HFF-Myc (cell line): ENCODE measurements at regions not wholly inside any gene's neighbourhood (a gene's known extent, or its start where the extent isn't known, plus 50 kb on each side); places are given as distances from the start of the nearest gene placed in this dataset.
"Not testable (repeated sequence)": the region's sequence is repeated elsewhere in the genome, so short reads cannot be mapped to it uniquely, and the experiment has no call there.

Experiments
- DNase-seq: peaks from one replicate; pipeline ENCODE4 v3.0.0-alpha.2; 2011; ENCODE audit warnings: low read depth; ENCODE audit errors: extremely low read depth
- H3K4me3 ChIP-seq: replicated peaks from 2 replicates; pipeline ENCODE4 v1.5.1; 2011; ENCODE audit warnings: low read depth, mild to moderate bottlenecking, control low read depth, low read length
- CTCF ChIP-seq: IDR thresholded peaks from 2 replicates; pipeline ENCODE4 v1.5.1; 2012; ENCODE audit warnings: mild to moderate bottlenecking, low read depth, low read length, control low read depth; ENCODE audit errors: missing control alignments

- no peak for DNase-seq
- no peak for TF ChIP-seq CTCF
- H3K4me3 ChIP-seq: no peak overlapping the region
Observed at GRCh38 chr1:82073659-82074058, 272.9 kb downstream of the ADGRL2 start.

GRCh38 chr1:82073071-82073470, 272.3 kb downstream of the ADGRL2 start:
- no peak for DNase-seq
- TF ChIP-seq CTCF: no peak
- no peak overlapping the region for H3K4me3 ChIP-seq

GRCh38 chr1:82065916-82066315, 265.2 kb downstream of the ADGRL2 start:
- no peak overlapping the region for H3K4me3 ChIP-seq
- no peak for TF ChIP-seq CTCF
- DNase-seq: no peak

GRCh38 chr1:82064691-82065090, 264.0 kb downstream of the ADGRL2 start:
- TF ChIP-seq CTCF: no peak
- H3K4me3 ChIP-seq: no peak overlapping the region
- DNase-seq: no peak

GRCh38 chr1:82062206-82062605, 261.5 kb downstream of the ADGRL2 start:
- TF ChIP-seq CTCF: no peak
- no peak for DNase-seq
- H3K4me3 ChIP-seq: no peak overlapping the region

- DNase-seq: no peak
- no peak for TF ChIP-seq CTCF
- H3K4me3 ChIP-seq: no peak overlapping the region
Observed at GRCh38 chr1:82059959-82060358, 259.2 kb downstream of the ADGRL2 start.

GRCh38 chr1:82057011-82057410, 256.3 kb downstream of the ADGRL2 start:
- DNase-seq: no peak
- H3K4me3 ChIP-seq: no peak overlapping the region
- TF ChIP-seq CTCF: no peak

GRCh38 chr1:82055375-82055774, 254.6 kb downstream of the ADGRL2 start:
- not testable (repeated sequence) for DNase-seq, H3K4me3 ChIP-seq
